SK-N-SH (cell line): ENCODE measurements at regions not wholly inside any gene's neighbourhood (a gene's known extent, or its start where the extent isn't known, plus 50 kb on each side); places are given as distances from the start of the nearest gene placed in this dataset.

ENCODE experiments used
- CTCF ChIA-PET: fragments of 300-600, 350-600 bp; formaldehyde crosslinking; extraction: SDS; loops from one replicate; lab custom pipeline; 2021; lab: Yijun Ruan, JAX
- POLR2A ChIA-PET: fragments of 350-600 bp; sonication (Branson Sonifier 250); formaldehyde crosslinking; extraction: SDS; loops from one replicate; lab custom pipeline; 2020; ENCODE audit warnings: antibody characterized with exemption, inconsistent platforms; lab: Yijun Ruan, JAX
- DNase-seq: peaks from one replicate; pipeline ENCODE4 v3.0.0; 2012
- H2AFZ ChIP-seq: fragments of 200-600 bp; sonication (generic); 2 replicates; pipeline ENCODE4 v1.8.1; 2016; ENCODE audit warnings: antibody characterized with exemption, mild to moderate bottlenecking, low read depth
- H3F3A ChIP-seq: fragments of 200-600 bp; sonication (generic); replicated peaks from 2 replicates; pipeline ENCODE3; 2016; ENCODE audit warnings: antibody characterized with exemption, mild to moderate bottlenecking; ENCODE audit not compliant: insufficient read depth
- H3K27ac ChIP-seq, 2 experiments: fragments of 200-500 bp in 1 of 2; fragments of 200-600 bp in 1 of 2; sonication (Bioruptor generic) in 1 of 2; sonication (generic), shearing (Covaris generic) in 1 of 2; 2 replicates each; pipeline versions ENCODE4 v1.5.1 to v1.6.1; 2014 to 2016; ENCODE audit warnings: low read depth in 2 of 2, inconsistent platforms in 1 of 2, low read length in 1 of 2, mild to moderate bottlenecking in 1 of 2, mixed read lengths in 1 of 2
- H3K27me3 ChIP-seq: fragments of 200-600 bp; sonication (generic), shearing (Covaris generic); 2 replicates; pipeline ENCODE4 v1.6.1; 2016; ENCODE audit warnings: mixed run types; ENCODE audit not compliant: insufficient read depth
- H3K36me3 ChIP-seq, 2 experiments: fragments of 200-500 bp in 1 of 2; fragments of 200-600 bp in 1 of 2; sonication (Bioruptor generic) in 1 of 2; sonication (generic) in 1 of 2; replicated peaks in 1 of 2; 2 replicates each; pipeline versions ENCODE3 to v1.5.1; 2014 to 2016; ENCODE audit warnings: low read length in 1 of 2, mild to moderate bottlenecking in 1 of 2; ENCODE audit not compliant: insufficient read depth in 2 of 2, control insufficient read depth in 1 of 2
- H3K4me1 ChIP-seq, 2 experiments: fragments of 200-500 bp in 1 of 2; fragments of 200-600 bp in 1 of 2; sonication (Bioruptor generic) in 1 of 2; sonication (generic), shearing (Covaris generic) in 1 of 2; 2 replicates each; pipeline versions ENCODE4 v1.5.1 to v1.6.1; 2014 to 2016; ENCODE audit warnings: low read depth in 1 of 2, low read length in 1 of 2, mixed run types in 1 of 2; ENCODE audit not compliant: insufficient read depth in 2 of 2, control insufficient read depth in 1 of 2
- H3K4me2 ChIP-seq: fragments of 200-600 bp; sonication (generic), shearing (Covaris generic); 2 replicates; pipeline ENCODE4 v1.6.1; 2017; ENCODE audit warnings: mixed run types
- H3K4me3 ChIP-seq, 2 experiments: fragments of 200-500 bp in 1 of 2; fragments of 200-600 bp in 1 of 2; sonication (Bioruptor generic) in 1 of 2; sonication (generic), shearing (Covaris generic) in 1 of 2; 2 replicates each; pipeline versions ENCODE4 v1.5.1 to v1.8.1; 2014 to 2016; ENCODE audit warnings: low read depth in 2 of 2, inconsistent platforms in 1 of 2, low read length in 1 of 2, mild to moderate bottlenecking in 1 of 2, mixed read lengths in 1 of 2, moderate library complexity in 1 of 2
- H3K79me2 ChIP-seq: fragments of 200-600 bp; sonication (generic); 2 replicates; pipeline ENCODE4 v1.8.1; 2017; ENCODE audit warnings: mild to moderate bottlenecking; ENCODE audit not compliant: insufficient read depth
- H3K9ac ChIP-seq: fragments of 200-600 bp; sonication (generic); 2 replicates; pipeline ENCODE4 v1.6.1; 2017; ENCODE audit warnings: mixed run types
- H3K9me2 ChIP-seq: fragments of 200-600 bp; sonication (generic); 2 replicates; pipeline ENCODE4 v1.6.1; 2017; ENCODE audit warnings: mixed run types
- H3K9me3 ChIP-seq: fragments of 200-600 bp; sonication (generic); 2 replicates; pipeline ENCODE4 v1.6.1; 2017; ENCODE audit warnings: mixed run types, mild to moderate bottlenecking, moderate library complexity
- H4K20me1 ChIP-seq: fragments of 200-600 bp; sonication (generic); 2 replicates; pipeline ENCODE4 v1.6.1; 2017; ENCODE audit warnings: mild to moderate bottlenecking, mixed run types; ENCODE audit not compliant: insufficient read depth
- ELF1 ChIP-seq: IDR thresholded peaks from 2 replicates; pipeline ENCODE4 v1.4.0; 2012
- EP300 ChIP-seq, 2 experiments: IDR thresholded peaks; 2 replicates each; pipeline versions ENCODE4 v1.4.0 to v1.6.1; 2012; ENCODE audit warnings: borderline replicate concordance in 1 of 2, low read depth in 1 of 2, low read length in 1 of 2
- FOSL2 ChIP-seq: IDR thresholded peaks from 2 replicates; pipeline ENCODE4 v1.4.0; 2012; ENCODE audit warnings: low read depth, mild to moderate bottlenecking, moderate library complexity, borderline replicate concordance
- GABPA ChIP-seq: IDR thresholded peaks from 2 replicates; pipeline ENCODE4 v1.4.0; 2012; ENCODE audit warnings: low read depth, mild to moderate bottlenecking
- GATA2 ChIP-seq: sonication (generic); formaldehyde crosslinking; IDR thresholded peaks from 2 replicates; pipeline ENCODE4 v1.5.0; 2020; ENCODE audit warnings: mild to moderate bottlenecking, missing genetic modification reagents
- NFIC ChIP-seq: IDR thresholded peaks from 2 replicates; pipeline ENCODE4 v1.4.0; 2012; ENCODE audit warnings: borderline replicate concordance
- RAD21 ChIP-seq: IDR thresholded peaks from 2 replicates; pipeline ENCODE4 v1.6.1; 2012; ENCODE audit warnings: mild to moderate bottlenecking, low read length
- REST ChIP-seq: IDR thresholded peaks from 2 replicates; pipeline ENCODE4 v1.6.1; 2012; ENCODE audit warnings: mild to moderate bottlenecking, low read depth, low read length, moderate library complexity
- RFX5 ChIP-seq: IDR thresholded peaks from 2 replicates; pipeline ENCODE4 v1.6.1; 2012; ENCODE audit warnings: mild to moderate bottlenecking, improper control_type of control experiment, low read length
- SIN3A ChIP-seq: IDR thresholded peaks from 2 replicates; pipeline ENCODE4 v1.6.1; 2012; ENCODE audit warnings: low read depth, mild to moderate bottlenecking, low read length, moderate library complexity, borderline replicate concordance
- TAF1 ChIP-seq: IDR thresholded peaks from 2 replicates; pipeline ENCODE4 v1.6.1; 2012; ENCODE audit warnings: low read depth, mild to moderate bottlenecking, low read length, moderate library complexity, borderline replicate concordance
- TCF12 ChIP-seq: IDR thresholded peaks from 2 replicates; pipeline ENCODE4 v1.4.0; 2012
- USF1 ChIP-seq: IDR thresholded peaks from 2 replicates; pipeline ENCODE4 v1.4.0; 2012; ENCODE audit warnings: low read depth, borderline replicate concordance
- YY1 ChIP-seq: IDR thresholded peaks from 2 replicates; pipeline ENCODE4 v1.4.0; 2012; ENCODE audit warnings: low read depth, mild to moderate bottlenecking
- WGBS: methylation state at CpG from one replicate; pipeline ENCODE4 v1.1.6; 2017; ENCODE audit warnings: low lambda C conversion rate; 5-methylcytosine and 5-hydroxymethylcytosine counted together
- TF ChIP-seq, protein P1 (sequence below): fragments of 200-600 bp; sonication (generic); IDR thresholded peaks from 2 replicates; pipeline ENCODE4 v1.6.1; 2017; ENCODE audit warnings: antibody characterized with exemption, mild to moderate bottlenecking, moderate library complexity
- TF ChIP-seq, protein P2 (sequence below): IDR thresholded peaks from 2 replicates; pipeline ENCODE4; 2012

GRCh38 chr13:64069892-64070291, 2654.2 kb upstream of the PCDH20 start:
- Histone ChIP-seq H3K9me3 (no peaks in the 10 kb centered on the region), H3K27me3 (no peaks in the 10 kb centered on the region), H3F3A (no peaks in the 10 kb centered on the region), H3K4me3 (no peak overlapping the region), H3K36me3 (no peaks in the 10 kb centered on the region), H2AFZ (no peak overlapping the region), H3K4me2 (no peak overlapping the region), H3K9ac (no peak overlapping the region), H3K27ac (no peak overlapping the region), H4K20me1 (no peaks in the 10 kb centered on the region), H3K9me2 (no peaks in the 10 kb centered on the region), H3K4me1 (no peaks in the 10 kb centered on the region; a peak in 1 of 4 replicates), H3K79me2 (no peaks in the 10 kb centered on the region)
- no peak for DNase-seq
- no peak for TF ChIP-seq SIN3A
- TF ChIP-seq NFIC: no peak
- no peak for TF ChIP-seq FOSL2
- TF ChIP-seq GATA2 (CRISPR knock-in tag): no peak
- no peak for TF ChIP-seq RAD21
- TF ChIP-seq TCF12: no peak
- TF ChIP-seq RFX5: no peak
- TF ChIP-seq GABPA: no peak
- TF ChIP-seq YY1: no peak
- TF ChIP-seq, protein P1, sequence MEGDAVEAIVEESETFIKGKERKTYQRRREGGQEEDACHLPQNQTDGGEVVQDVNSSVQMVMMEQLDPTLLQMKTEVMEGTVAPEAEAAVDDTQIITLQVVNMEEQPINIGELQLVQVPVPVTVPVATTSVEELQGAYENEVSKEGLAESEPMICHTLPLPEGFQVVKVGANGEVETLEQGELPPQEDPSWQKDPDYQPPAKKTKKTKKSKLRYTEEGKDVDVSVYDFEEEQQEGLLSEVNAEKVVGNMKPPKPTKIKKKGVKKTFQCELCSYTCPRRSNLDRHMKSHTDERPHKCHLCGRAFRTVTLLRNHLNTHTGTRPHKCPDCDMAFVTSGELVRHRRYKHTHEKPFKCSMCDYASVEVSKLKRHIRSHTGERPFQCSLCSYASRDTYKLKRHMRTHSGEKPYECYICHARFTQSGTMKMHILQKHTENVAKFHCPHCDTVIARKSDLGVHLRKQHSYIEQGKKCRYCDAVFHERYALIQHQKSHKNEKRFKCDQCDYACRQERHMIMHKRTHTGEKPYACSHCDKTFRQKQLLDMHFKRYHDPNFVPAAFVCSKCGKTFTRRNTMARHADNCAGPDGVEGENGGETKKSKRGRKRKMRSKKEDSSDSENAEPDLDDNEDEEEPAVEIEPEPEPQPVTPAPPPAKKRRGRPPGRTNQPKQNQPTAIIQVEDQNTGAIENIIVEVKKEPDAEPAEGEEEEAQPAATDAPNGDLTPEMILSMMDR: no peak
- TF ChIP-seq REST: no peak
- no peak for TF ChIP-seq EP300 (IDR thresholded peaks at IDR 0.05; ENCODE audit: borderline replicate concordance in 1 of 2, low read depth in 1 of 2, low read length in 1 of 2)
- no peak for TF ChIP-seq ELF1
- no peak for TF ChIP-seq TAF1
- TF ChIP-seq, protein P2, sequence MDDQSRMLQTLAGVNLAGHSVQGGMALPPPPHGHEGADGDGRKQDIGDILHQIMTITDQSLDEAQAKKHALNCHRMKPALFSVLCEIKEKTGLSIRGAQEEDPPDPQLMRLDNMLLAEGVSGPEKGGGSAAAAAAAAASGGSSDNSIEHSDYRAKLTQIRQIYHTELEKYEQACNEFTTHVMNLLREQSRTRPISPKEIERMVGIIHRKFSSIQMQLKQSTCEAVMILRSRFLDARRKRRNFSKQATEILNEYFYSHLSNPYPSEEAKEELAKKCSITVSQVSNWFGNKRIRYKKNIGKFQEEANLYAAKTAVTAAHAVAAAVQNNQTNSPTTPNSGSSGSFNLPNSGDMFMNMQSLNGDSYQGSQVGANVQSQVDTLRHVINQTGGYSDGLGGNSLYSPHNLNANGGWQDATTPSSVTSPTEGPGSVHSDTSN: no peak
- TF ChIP-seq USF1: no peak
- CTCF ChIA-PET: no interaction called here
- 50% methylated on average over 1 of the region's 1 CpG for WGBS
- POLR2A ChIA-PET: no interaction called here
